Astrocyte (in vitro differentiated cells and primary cell): ENCODE measurements at regions not wholly inside any gene's neighbourhood (a gene's known extent, or its start where the extent isn't known, plus 50 kb on each side); places are given as distances from the start of the nearest gene placed in this dataset.

Experiments
- CTCF ChIP-seq: IDR thresholded peaks from 2 replicates; pipeline ENCODE4 v1.5.1; 2011; ENCODE audit warnings: low read depth, mild to moderate bottlenecking, inconsistent platforms, low read length, moderate library complexity; ENCODE audit not compliant: insufficient read depth
- EZH2 ChIP-seq: IDR thresholded peaks from 2 replicates; pipeline ENCODE4 v1.6.1; 2012; ENCODE audit warnings: mild to moderate bottlenecking, low read length, inconsistent platforms; ENCODE audit not compliant: insufficient read depth

GRCh38 chr5:30853158-30853557 is 340.3 kb upstream of the CDH6 start:
- TF ChIP-seq CTCF (no peak), EZH2 (no peak)
